Liver (tissue), 3 donors: ENCODE measurements at regions not wholly inside any gene's neighbourhood (a gene's known extent, or its start where the extent isn't known, plus 50 kb on each side); places are given as distances from the start of the nearest gene placed in this dataset.

Experiments used
- EGR1 ChIP-seq, 2 donors: IDR thresholded peaks; 2 replicates each; pipeline ENCODE4 v1.6.1; 2016 to 2018; ENCODE audit warnings: antibody characterized with exemption in 2 of 2, low read depth in 2 of 2
- FOXA1 ChIP-seq: IDR thresholded peaks from 2 replicates; pipeline ENCODE4 v1.6.1; 2016; ENCODE audit warnings: antibody characterized with exemption
- GABPA ChIP-seq, 2 donors: IDR thresholded peaks in 1 of 2; conservative IDR thresholded peaks in 1 of 2; 2 replicates each; pipeline ENCODE4 v1.6.1; 2016; ENCODE audit warnings: antibody characterized with exemption in 2 of 2, mild to moderate bottlenecking in 1 of 2, moderate library complexity in 1 of 2
- HNF4A ChIP-seq, 2 donors: conservative IDR thresholded peaks; 2 replicates each; pipeline ENCODE4 v1.6.1; 2016; ENCODE audit warnings: antibody characterized with exemption in 2 of 2, mild to moderate bottlenecking in 2 of 2
- JUND ChIP-seq, 2 donors: IDR thresholded peaks; 2 replicates each; pipeline ENCODE4 v1.6.1; 2016; ENCODE audit warnings: antibody characterized with exemption in 2 of 2
- RAD21 ChIP-seq, 2 donors: IDR thresholded peaks; 2 replicates each; pipeline ENCODE4 v1.6.1; 2016; ENCODE audit warnings: antibody characterized with exemption in 2 of 2, mild to moderate bottlenecking in 2 of 2
- RXRA ChIP-seq, 2 donors: IDR thresholded peaks; 2 replicates each; pipeline ENCODE4 v1.6.1; 2017 to 2018; ENCODE audit warnings: antibody characterized with exemption in 2 of 2, mild to moderate bottlenecking in 1 of 2
- TAF1 ChIP-seq: conservative IDR thresholded peaks from 2 replicates; pipeline ENCODE4 v1.6.1; 2016; ENCODE audit warnings: antibody characterized with exemption, mild to moderate bottlenecking
- YY1 ChIP-seq: IDR thresholded peaks from 2 replicates; pipeline ENCODE4 v1.6.1; 2016; ENCODE audit warnings: antibody characterized with exemption, mild to moderate bottlenecking
- TF ChIP-seq, protein P1 (sequence below): fragments of 150-350 bp; IDR thresholded peaks from 2 replicates; pipeline ENCODE4 v1.5.1; 2017; ENCODE audit warnings: improper control_type of control experiment, low read depth, low read length; ENCODE audit not compliant: missing input control
- TF ChIP-seq, protein P2 (sequence below): IDR thresholded peaks from 2 replicates; pipeline ENCODE4 v1.6.1; 2016; ENCODE audit warnings: antibody characterized with exemption
- TF ChIP-seq, protein P3 (sequence below): IDR thresholded peaks from 2 replicates; pipeline ENCODE4 v1.6.1; 2016; ENCODE audit warnings: antibody characterized with exemption, mild to moderate bottlenecking
- TF ChIP-seq, protein P4 (sequence below): IDR thresholded peaks from 2 replicates; pipeline ENCODE4 v1.6.1; 2016; ENCODE audit warnings: antibody characterized with exemption
- donor health status: healthy.
- donor health status: healthy.

DNA sequence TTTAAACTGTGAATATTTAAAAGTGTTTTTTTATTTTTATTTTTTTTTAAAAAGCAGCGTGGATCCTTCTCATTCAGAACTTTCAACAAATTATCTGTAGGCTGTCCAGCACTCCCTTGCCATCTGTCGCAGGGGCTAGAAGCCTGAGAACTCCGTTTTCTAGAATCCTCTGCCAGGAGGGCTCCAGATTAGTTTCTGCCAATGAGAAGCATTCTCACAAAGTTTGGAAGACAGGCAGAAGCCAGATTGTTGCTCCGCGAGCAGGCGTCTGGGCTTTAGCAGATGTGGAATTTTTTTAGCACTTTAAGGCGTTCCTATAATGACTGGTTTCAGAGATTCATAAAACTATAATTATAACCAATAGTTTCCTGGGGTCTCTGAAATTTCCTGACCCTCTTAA, 220.9 kb upstream of the KIAA1217 start:
- TF ChIP-seq, protein P1, sequence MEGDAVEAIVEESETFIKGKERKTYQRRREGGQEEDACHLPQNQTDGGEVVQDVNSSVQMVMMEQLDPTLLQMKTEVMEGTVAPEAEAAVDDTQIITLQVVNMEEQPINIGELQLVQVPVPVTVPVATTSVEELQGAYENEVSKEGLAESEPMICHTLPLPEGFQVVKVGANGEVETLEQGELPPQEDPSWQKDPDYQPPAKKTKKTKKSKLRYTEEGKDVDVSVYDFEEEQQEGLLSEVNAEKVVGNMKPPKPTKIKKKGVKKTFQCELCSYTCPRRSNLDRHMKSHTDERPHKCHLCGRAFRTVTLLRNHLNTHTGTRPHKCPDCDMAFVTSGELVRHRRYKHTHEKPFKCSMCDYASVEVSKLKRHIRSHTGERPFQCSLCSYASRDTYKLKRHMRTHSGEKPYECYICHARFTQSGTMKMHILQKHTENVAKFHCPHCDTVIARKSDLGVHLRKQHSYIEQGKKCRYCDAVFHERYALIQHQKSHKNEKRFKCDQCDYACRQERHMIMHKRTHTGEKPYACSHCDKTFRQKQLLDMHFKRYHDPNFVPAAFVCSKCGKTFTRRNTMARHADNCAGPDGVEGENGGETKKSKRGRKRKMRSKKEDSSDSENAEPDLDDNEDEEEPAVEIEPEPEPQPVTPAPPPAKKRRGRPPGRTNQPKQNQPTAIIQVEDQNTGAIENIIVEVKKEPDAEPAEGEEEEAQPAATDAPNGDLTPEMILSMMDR: no peak
- TF ChIP-seq, protein P2, sequence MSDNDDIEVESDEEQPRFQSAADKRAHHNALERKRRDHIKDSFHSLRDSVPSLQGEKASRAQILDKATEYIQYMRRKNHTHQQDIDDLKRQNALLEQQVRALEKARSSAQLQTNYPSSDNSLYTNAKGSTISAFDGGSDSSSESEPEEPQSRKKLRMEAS: no peak
- TF ChIP-seq, protein P3, sequence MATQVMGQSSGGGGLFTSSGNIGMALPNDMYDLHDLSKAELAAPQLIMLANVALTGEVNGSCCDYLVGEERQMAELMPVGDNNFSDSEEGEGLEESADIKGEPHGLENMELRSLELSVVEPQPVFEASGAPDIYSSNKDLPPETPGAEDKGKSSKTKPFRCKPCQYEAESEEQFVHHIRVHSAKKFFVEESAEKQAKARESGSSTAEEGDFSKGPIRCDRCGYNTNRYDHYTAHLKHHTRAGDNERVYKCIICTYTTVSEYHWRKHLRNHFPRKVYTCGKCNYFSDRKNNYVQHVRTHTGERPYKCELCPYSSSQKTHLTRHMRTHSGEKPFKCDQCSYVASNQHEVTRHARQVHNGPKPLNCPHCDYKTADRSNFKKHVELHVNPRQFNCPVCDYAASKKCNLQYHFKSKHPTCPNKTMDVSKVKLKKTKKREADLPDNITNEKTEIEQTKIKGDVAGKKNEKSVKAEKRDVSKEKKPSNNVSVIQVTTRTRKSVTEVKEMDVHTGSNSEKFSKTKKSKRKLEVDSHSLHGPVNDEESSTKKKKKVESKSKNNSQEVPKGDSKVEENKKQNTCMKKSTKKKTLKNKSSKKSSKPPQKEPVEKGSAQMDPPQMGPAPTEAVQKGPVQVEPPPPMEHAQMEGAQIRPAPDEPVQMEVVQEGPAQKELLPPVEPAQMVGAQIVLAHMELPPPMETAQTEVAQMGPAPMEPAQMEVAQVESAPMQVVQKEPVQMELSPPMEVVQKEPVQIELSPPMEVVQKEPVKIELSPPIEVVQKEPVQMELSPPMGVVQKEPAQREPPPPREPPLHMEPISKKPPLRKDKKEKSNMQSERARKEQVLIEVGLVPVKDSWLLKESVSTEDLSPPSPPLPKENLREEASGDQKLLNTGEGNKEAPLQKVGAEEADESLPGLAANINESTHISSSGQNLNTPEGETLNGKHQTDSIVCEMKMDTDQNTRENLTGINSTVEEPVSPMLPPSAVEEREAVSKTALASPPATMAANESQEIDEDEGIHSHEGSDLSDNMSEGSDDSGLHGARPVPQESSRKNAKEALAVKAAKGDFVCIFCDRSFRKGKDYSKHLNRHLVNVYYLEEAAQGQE: no peak
- TF ChIP-seq YY1 (no peak), FOXA1 (no peak), TAF1 (no peak), RXRA (IDR thresholded peaks at IDR 0.05) (no peak), GABPA (IDR thresholded peaks at IDR 0.05 in 1 of 2, conservative IDR thresholded peaks at IDR 0.05 in 1 of 2) (no peak), RAD21 (IDR thresholded peaks at IDR 0.05) (no peak), HNF4A (conservative IDR thresholded peaks at IDR 0.05) (no peak), JUND (IDR thresholded peaks at IDR 0.05) (no peak), EGR1 (IDR thresholded peaks at IDR 0.05; ENCODE audit: low read depth in 2 of 2) (no peak)
- TF ChIP-seq, protein P4, sequence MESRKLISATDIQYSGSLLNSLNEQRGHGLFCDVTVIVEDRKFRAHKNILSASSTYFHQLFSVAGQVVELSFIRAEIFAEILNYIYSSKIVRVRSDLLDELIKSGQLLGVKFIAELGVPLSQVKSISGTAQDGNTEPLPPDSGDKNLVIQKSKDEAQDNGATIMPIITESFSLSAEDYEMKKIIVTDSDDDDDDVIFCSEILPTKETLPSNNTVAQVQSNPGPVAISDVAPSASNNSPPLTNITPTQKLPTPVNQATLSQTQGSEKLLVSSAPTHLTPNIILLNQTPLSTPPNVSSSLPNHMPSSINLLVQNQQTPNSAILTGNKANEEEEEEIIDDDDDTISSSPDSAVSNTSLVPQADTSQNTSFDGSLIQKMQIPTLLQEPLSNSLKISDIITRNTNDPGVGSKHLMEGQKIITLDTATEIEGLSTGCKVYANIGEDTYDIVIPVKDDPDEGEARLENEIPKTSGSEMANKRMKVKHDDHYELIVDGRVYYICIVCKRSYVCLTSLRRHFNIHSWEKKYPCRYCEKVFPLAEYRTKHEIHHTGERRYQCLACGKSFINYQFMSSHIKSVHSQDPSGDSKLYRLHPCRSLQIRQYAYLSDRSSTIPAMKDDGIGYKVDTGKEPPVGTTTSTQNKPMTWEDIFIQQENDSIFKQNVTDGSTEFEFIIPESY: no peak
